ENCODE measurements at regions not wholly inside any gene's neighbourhood (a gene's known extent, or its start where the extent isn't known, plus 50 kb on each side); places are given as distances from the start of the nearest gene placed in this dataset.

GRCh38 chr22:47281126-47282106, 519.0 kb downstream of the TBC1D22A start:
- no peak for DNase-seq (ENCODE audit: low read depth in 2 of 2)

- no peak for DNase-seq (ENCODE audit: low read depth in 2 of 2)
Measured at GRCh38 chr22:47280301-47280700, 517.9 kb downstream of the TBC1D22A start.

GRCh38 chr22:47279746-47280145, 517.3 kb downstream of the TBC1D22A start:
- no peak for DNase-seq (ENCODE audit: low read depth in 2 of 2)

- no peak for DNase-seq (ENCODE audit: low read depth in 2 of 2)
Measured at GRCh38 chr22:47279337-47279736, 516.9 kb downstream of the TBC1D22A start.

GRCh38 chr22:47278655-47279054, 516.2 kb downstream of the TBC1D22A start:
- DNase-seq (ENCODE audit: low read depth in 2 of 2) = no peak

- DNase-seq (ENCODE audit: low read depth in 2 of 2) = no peak
Measured at GRCh38 chr22:47277531-47277930, 515.1 kb downstream of the TBC1D22A start.

GRCh38 chr22:47276991-47277390, 514.5 kb downstream of the TBC1D22A start:
- DNase-seq (ENCODE audit: low read depth in 2 of 2) = no peak

GRCh38 chr22:47276450-47276820, 514.0 kb downstream of the TBC1D22A start:
- DNase-seq (ENCODE audit: low read depth in 2 of 2) = no peak

GRCh38 chr22:47275605-47276449, 513.4 kb downstream of the TBC1D22A start:
- no peak for DNase-seq (ENCODE audit: low read depth in 2 of 2)

- DNase-seq (ENCODE audit: low read depth in 2 of 2) = no peak
Measured at GRCh38 chr22:47274196-47274595, 511.7 kb downstream of the TBC1D22A start.

- DNase-seq (ENCODE audit: low read depth in 2 of 2) = no peak
Measured at GRCh38 chr22:47270463-47271135, 508.1 kb downstream of the TBC1D22A start.

- DNase-seq (ENCODE audit: low read depth in 2 of 2) = no peak
Measured at GRCh38 chr22:47269516-47270088, 507.2 kb downstream of the TBC1D22A start.

GRCh38 chr22:47267513-47268282, 505.2 kb downstream of the TBC1D22A start:
- no peak for DNase-seq (ENCODE audit: low read depth in 2 of 2)

GRCh38 chr22:47266329-47266728, 503.9 kb downstream of the TBC1D22A start:
- no peak for DNase-seq (ENCODE audit: low read depth in 2 of 2)

GRCh38 chr22:47260551-47260950, 498.1 kb downstream of the TBC1D22A start:
- DNase-seq (ENCODE audit: low read depth in 2 of 2) = no peak

- DNase-seq (ENCODE audit: low read depth in 2 of 2) = no peak
Measured at GRCh38 chr22:47259990-47260389, 497.5 kb downstream of the TBC1D22A start.

- no peak for DNase-seq (ENCODE audit: low read depth in 2 of 2)
Measured at GRCh38 chr22:47259049-47259448, 496.6 kb downstream of the TBC1D22A start.

- DNase-seq (ENCODE audit: low read depth in 2 of 2) = no peak
Measured at GRCh38 chr22:47257976-47258375, 495.5 kb downstream of the TBC1D22A start.

GRCh38 chr22:47257566-47257965, 495.1 kb downstream of the TBC1D22A start:
- no peak for DNase-seq (ENCODE audit: low read depth in 2 of 2)

- no peak for DNase-seq (ENCODE audit: low read depth in 2 of 2)
Measured at GRCh38 chr22:47251911-47252310, 489.5 kb downstream of the TBC1D22A start.

All from dermis microvascular lymphatic vessel endothelial cell (primary cell).